WTC11 (cell line): ENCODE measurements at regions not wholly inside any gene's neighbourhood (a gene's known extent, or its start where the extent isn't known, plus 50 kb on each side); places are given as distances from the start of the nearest gene placed in this dataset.

Source experiments
- ATAC-seq: fragments of 200-7000 bp; cut with Tn5 transposase; 2 replicates; pipeline ENCODE4 v1.10.0; 2021; ENCODE audit warnings: mild to moderate bottlenecking, moderate library complexity
- CTCF ChIA-PET: fragments of 300-600 bp; sonication (Branson Sonifier 250); formaldehyde crosslinking; loops from one replicate; lab custom pipeline; 2021; ENCODE audit warnings: antibody characterized with exemption; lab: Charles Lee
- POLR2A ChIA-PET: fragments of 350-600 bp; sonication (Branson Sonifier 250); formaldehyde crosslinking; loops from one replicate; lab custom pipeline; 2021; ENCODE audit warnings: antibody characterized with exemption; lab: Charles Lee
- DNase-seq: peaks from one replicate; pipeline ENCODE4 v3.0.0; 2021; ENCODE audit warnings: low spot score
- H3K27ac Mint-ChIP-seq: 2 replicates; pipeline ENCODE4 v1.8.0; 2021; ENCODE audit warnings: mixed read lengths
- H3K27me3 Mint-ChIP-seq: 2 replicates; pipeline ENCODE4 v1.8.0; 2021; ENCODE audit warnings: low read depth, mild to moderate bottlenecking, moderate library complexity, mixed read lengths
- H3K36me3 Mint-ChIP-seq: 2 replicates; pipeline ENCODE4 v1.8.0; 2021; ENCODE audit warnings: mixed read lengths
- H3K4me1 Mint-ChIP-seq: 2 replicates; pipeline ENCODE4 v1.8.0; 2022; ENCODE audit warnings: mixed read lengths
- H3K4me3 Mint-ChIP-seq: 2 replicates; pipeline ENCODE4 v1.8.0; 2021; ENCODE audit warnings: mild to moderate bottlenecking, moderate library complexity, mixed read lengths
- H3K9me3 Mint-ChIP-seq: 2 replicates; pipeline ENCODE4 v1.8.0; 2021; ENCODE audit warnings: mixed read lengths
- GABPB1 ChIP-seq: sonication (generic); formaldehyde crosslinking; IDR thresholded peaks from 2 replicates; pipeline ENCODE4 v1.8.1; 2023; ENCODE audit warnings: mild to moderate bottlenecking, missing genetic modification reagents
- NFATC4 ChIP-seq: fragments of 250-450 bp; sonication (Bioruptor Pico); IDR thresholded peaks from 2 replicates; pipeline ENCODE4 v1.9.0; 2021; ENCODE audit warnings: mild to moderate bottlenecking
- PRRX2 ChIP-seq: fragments of 250-450 bp; sonication (Bioruptor Pico); IDR thresholded peaks from 2 replicates; pipeline ENCODE4 v1.8.0; 2021; ENCODE audit warnings: mild to moderate bottlenecking
- RORB ChIP-seq: fragments of 250-450 bp; sonication (Bioruptor Pico); IDR thresholded peaks from 2 replicates; pipeline ENCODE4 v1.9.0; 2021; ENCODE audit warnings: mild to moderate bottlenecking
- SMAD4 ChIP-seq: sonication (generic); formaldehyde crosslinking; IDR thresholded peaks from 2 replicates; pipeline ENCODE4 v1.8.0; 2022; ENCODE audit warnings: mild to moderate bottlenecking, missing genetic modification reagents
- TP53 ChIP-seq: sonication (generic); formaldehyde crosslinking; IDR thresholded peaks from 2 replicates; pipeline ENCODE4 v1.8.1; 2023; ENCODE audit warnings: mild to moderate bottlenecking, missing genetic modification reagents
- ZBTB21 ChIP-seq: sonication (generic); formaldehyde crosslinking; IDR thresholded peaks from 2 replicates; pipeline ENCODE4 v1.8.1; 2023; ENCODE audit warnings: mild to moderate bottlenecking, missing genetic modification reagents, borderline replicate concordance
- ZNF416 ChIP-seq: fragments of 250-450 bp; sonication (Bioruptor Pico); IDR thresholded peaks from 2 replicates; pipeline ENCODE4 v1.9.0; 2021; ENCODE audit warnings: mild to moderate bottlenecking, inconsistent platforms
- ZNF423 ChIP-seq: fragments of 250-450 bp; sonication (Bioruptor Pico); IDR thresholded peaks from 2 replicates; pipeline ENCODE4 v2.1.2; 2022; ENCODE audit warnings: mild to moderate bottlenecking, moderate library complexity
- TF ChIP-seq, protein P1 (sequence below): sonication (generic); formaldehyde crosslinking; IDR thresholded peaks from 2 replicates; pipeline ENCODE4 v1.8.0; 2023; ENCODE audit warnings: mild to moderate bottlenecking, missing genetic modification reagents
- TF ChIP-seq, protein P2 (sequence below): sonication (generic); formaldehyde crosslinking; IDR thresholded peaks from 2 replicates; pipeline ENCODE4 v1.8.1; 2023; ENCODE audit warnings: mild to moderate bottlenecking, missing genetic modification reagents
- TF ChIP-seq, protein P3 (sequence below): fragments of 200-600 bp; IDR thresholded peaks from 2 replicates; pipeline ENCODE4 v1.8.0; 2022; ENCODE audit warnings: antibody characterized with exemption
- TF ChIP-seq, protein P4 (sequence below): sonication (generic); formaldehyde crosslinking; IDR thresholded peaks from 2 replicates; pipeline ENCODE4 v1.8.0; 2022; ENCODE audit warnings: missing genetic modification reagents

DNA sequence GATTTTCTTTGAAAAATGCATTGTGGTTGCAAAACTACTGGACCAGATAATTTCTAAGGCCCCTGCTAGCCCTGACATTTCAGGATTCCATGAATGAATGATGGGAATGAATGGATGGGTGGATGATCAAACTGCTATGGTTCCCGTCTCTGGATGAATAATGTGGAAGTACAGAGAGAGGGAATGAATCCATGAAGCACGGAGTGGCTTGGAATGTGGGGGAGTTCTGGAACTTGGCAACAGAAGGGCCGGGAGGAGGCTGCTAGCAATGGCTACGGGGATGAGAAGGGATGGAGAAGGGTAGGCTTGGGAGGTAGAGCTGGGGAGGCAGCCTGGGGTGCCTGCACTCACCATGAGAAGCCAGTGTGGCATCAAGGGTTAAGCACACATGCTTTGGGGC, 84.8 kb downstream of the NCR2 start (continued):
- TF ChIP-seq, protein P1, sequence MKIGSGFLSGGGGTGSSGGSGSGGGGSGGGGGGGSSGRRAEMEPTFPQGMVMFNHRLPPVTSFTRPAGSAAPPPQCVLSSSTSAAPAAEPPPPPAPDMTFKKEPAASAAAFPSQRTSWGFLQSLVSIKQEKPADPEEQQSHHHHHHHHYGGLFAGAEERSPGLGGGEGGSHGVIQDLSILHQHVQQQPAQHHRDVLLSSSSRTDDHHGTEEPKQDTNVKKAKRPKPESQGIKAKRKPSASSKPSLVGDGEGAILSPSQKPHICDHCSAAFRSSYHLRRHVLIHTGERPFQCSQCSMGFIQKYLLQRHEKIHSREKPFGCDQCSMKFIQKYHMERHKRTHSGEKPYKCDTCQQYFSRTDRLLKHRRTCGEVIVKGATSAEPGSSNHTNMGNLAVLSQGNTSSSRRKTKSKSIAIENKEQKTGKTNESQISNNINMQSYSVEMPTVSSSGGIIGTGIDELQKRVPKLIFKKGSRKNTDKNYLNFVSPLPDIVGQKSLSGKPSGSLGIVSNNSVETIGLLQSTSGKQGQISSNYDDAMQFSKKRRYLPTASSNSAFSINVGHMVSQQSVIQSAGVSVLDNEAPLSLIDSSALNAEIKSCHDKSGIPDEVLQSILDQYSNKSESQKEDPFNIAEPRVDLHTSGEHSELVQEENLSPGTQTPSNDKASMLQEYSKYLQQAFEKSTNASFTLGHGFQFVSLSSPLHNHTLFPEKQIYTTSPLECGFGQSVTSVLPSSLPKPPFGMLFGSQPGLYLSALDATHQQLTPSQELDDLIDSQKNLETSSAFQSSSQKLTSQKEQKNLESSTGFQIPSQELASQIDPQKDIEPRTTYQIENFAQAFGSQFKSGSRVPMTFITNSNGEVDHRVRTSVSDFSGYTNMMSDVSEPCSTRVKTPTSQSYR: no peak
- no peak for TF ChIP-seq SMAD4 (CRISPR knock-in tag)
- TF ChIP-seq GABPB1 (CRISPR knock-in tag): no peak
- TF ChIP-seq, protein P2, sequence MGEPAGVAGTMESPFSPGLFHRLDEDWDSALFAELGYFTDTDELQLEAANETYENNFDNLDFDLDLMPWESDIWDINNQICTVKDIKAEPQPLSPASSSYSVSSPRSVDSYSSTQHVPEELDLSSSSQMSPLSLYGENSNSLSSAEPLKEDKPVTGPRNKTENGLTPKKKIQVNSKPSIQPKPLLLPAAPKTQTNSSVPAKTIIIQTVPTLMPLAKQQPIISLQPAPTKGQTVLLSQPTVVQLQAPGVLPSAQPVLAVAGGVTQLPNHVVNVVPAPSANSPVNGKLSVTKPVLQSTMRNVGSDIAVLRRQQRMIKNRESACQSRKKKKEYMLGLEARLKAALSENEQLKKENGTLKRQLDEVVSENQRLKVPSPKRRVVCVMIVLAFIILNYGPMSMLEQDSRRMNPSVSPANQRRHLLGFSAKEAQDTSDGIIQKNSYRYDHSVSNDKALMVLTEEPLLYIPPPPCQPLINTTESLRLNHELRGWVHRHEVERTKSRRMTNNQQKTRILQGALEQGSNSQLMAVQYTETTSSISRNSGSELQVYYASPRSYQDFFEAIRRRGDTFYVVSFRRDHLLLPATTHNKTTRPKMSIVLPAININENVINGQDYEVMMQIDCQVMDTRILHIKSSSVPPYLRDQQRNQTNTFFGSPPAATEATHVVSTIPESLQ (CRISPR knock-in tag): no peak
- TF ChIP-seq TP53 (CRISPR knock-in tag): no peak
- TF ChIP-seq ZNF416: no peak
- TF ChIP-seq, protein P3, sequence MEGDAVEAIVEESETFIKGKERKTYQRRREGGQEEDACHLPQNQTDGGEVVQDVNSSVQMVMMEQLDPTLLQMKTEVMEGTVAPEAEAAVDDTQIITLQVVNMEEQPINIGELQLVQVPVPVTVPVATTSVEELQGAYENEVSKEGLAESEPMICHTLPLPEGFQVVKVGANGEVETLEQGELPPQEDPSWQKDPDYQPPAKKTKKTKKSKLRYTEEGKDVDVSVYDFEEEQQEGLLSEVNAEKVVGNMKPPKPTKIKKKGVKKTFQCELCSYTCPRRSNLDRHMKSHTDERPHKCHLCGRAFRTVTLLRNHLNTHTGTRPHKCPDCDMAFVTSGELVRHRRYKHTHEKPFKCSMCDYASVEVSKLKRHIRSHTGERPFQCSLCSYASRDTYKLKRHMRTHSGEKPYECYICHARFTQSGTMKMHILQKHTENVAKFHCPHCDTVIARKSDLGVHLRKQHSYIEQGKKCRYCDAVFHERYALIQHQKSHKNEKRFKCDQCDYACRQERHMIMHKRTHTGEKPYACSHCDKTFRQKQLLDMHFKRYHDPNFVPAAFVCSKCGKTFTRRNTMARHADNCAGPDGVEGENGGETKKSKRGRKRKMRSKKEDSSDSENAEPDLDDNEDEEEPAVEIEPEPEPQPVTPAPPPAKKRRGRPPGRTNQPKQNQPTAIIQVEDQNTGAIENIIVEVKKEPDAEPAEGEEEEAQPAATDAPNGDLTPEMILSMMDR: no peak
- TF ChIP-seq, protein P4, sequence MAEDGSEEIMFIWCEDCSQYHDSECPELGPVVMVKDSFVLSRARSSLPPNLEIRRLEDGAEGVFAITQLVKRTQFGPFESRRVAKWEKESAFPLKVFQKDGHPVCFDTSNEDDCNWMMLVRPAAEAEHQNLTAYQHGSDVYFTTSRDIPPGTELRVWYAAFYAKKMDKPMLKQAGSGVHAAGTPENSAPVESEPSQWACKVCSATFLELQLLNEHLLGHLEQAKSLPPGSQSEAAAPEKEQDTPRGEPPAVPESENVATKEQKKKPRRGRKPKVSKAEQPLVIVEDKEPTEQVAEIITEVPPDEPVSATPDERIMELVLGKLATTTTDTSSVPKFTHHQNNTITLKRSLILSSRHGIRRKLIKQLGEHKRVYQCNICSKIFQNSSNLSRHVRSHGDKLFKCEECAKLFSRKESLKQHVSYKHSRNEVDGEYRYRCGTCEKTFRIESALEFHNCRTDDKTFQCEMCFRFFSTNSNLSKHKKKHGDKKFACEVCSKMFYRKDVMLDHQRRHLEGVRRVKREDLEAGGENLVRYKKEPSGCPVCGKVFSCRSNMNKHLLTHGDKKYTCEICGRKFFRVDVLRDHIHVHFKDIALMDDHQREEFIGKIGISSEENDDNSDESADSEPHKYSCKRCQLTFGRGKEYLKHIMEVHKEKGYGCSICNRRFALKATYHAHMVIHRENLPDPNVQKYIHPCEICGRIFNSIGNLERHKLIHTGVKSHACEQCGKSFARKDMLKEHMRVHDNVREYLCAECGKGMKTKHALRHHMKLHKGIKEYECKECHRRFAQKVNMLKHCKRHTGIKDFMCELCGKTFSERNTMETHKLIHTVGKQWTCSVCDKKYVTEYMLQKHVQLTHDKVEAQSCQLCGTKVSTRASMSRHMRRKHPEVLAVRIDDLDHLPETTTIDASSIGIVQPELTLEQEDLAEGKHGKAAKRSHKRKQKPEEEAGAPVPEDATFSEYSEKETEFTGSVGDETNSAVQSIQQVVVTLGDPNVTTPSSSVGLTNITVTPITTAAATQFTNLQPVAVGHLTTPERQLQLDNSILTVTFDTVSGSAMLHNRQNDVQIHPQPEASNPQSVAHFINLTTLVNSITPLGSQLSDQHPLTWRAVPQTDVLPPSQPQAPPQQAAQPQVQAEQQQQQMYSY: no peak

DNA sequence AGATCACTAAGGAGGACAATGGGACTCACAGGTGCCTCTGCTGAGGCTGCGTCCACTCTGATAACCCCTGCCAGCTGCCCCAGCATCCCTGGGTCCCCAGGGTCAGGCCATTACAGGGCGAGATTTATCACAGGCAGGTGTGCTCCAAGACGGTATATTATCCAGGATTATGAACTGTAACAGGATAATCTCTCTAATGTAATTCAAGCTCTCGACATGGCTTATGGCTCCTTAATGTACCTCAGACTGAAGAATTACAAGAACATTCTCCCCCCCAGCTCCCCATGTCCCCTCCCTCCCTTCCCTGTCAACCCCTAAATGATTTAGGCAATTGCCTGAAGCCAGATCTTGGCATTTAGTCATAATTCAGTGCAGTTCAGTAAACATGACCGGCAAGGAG, 86.8 kb downstream of the NCR2 start:
- ATAC-seq (no peak), DNase-seq (no peak)
- H3K27me3 Mint-ChIP-seq: peaks cover 63% of the 10 kb centered on the region
- no peaks in the 10 kb centered on the region; the same call in 1 of the 2 replicates for H3K4me1 Mint-ChIP-seq
- CTCF ChIA-PET: interaction anchor here (0.8 to 3.1 kb wide), 6 partner anchors 21 to 262 kb away, joined by 3 to 17 read pairs (median 4); no protein-coding TSS in a partner anchor
- TF ChIP-seq NFATC4 (CRISPR knock-in tag) (no peak), ZNF423 (CRISPR knock-in tag) (no peak), PRRX2 (CRISPR knock-in tag) (no peak), RORB (CRISPR knock-in tag) (no peak), ZBTB21 (no peak)
- TF ChIP-seq, protein P4: no peak
- TF ChIP-seq, all 79 proteins: peak for 0
- H3K4me3 Mint-ChIP-seq: no peak overlapping the region
- H3K36me3 Mint-ChIP-seq: peaks cover 5% of the 10 kb centered on the region; the same call in 1 of the 2 replicates
- POLR2A ChIA-PET: no interaction called here
- H3K9me3 Mint-ChIP-seq: peaks cover 5% of the 10 kb centered on the region
- H3K27ac Mint-ChIP-seq: no peak overlapping the region
